ENCODE measurements at regions not wholly inside any gene's neighbourhood (a gene's known extent, or its start where the extent isn't known, plus 50 kb on each side); places are given as distances from the start of the nearest gene placed in this dataset.

- no peaks in the 10 kb centered on the region for H3K9me1 ChIP-seq (ENCODE audit: control insufficient read depth, extremely low read depth, insufficient read depth, low read length)
- no peak overlapping the region for H2AFZ ChIP-seq (ENCODE audit: control insufficient read depth, low read length)
- H3K4me1 ChIP-seq (ENCODE audit: control insufficient read depth, extremely low read depth, insufficient read depth, low read length) = no peaks in the 10 kb centered on the region
- no peak overlapping the region for H3K4me3 ChIP-seq (ENCODE audit: control insufficient read depth in 2 of 3, extremely low read depth in 1 of 3, insufficient read depth in 2 of 3, low read depth in 1 of 3, low read length in 3 of 3)
- no peak for FAIRE-seq
- H3K9ac ChIP-seq (ENCODE audit: control insufficient read depth, extremely low read depth, insufficient read depth, low read length) = no peak overlapping the region
- H3K27ac ChIP-seq (ENCODE audit: control insufficient read depth, insufficient read depth, low read length) = no peak overlapping the region
- no peak for TF ChIP-seq EZH2 (IDR thresholded peaks at IDR 0.05; ENCODE audit: low read length)
- TF ChIP-seq CTCF (optimal IDR thresholded peaks at IDR 0.05 in 1 of 3, IDR thresholded peaks at IDR 0.05 in 1 of 3, conservative IDR thresholded peaks at IDR 0.05 in 1 of 3; ENCODE audit: extremely low read depth in 1 of 3, insufficient read depth in 2 of 3, low read length in 3 of 3) = no peak
- dilution Hi-C loops (cut with MboI; ENCODE audit: extremely low pct_ligation_motif_present, low sequenced_read_pairs) = no loop called here
- H4K20me1 ChIP-seq (ENCODE audit: control insufficient read depth, extremely low read depth, insufficient read depth, low read length) = no peaks in the 10 kb centered on the region
- no peaks in the 10 kb centered on the region for H3K9me3 ChIP-seq (ENCODE audit: control insufficient read depth, low read depth, low read length)
- H3K79me2 ChIP-seq (ENCODE audit: control insufficient read depth, insufficient read depth, low read length) = no peaks in the 10 kb centered on the region
- H3K27me3 ChIP-seq (ENCODE audit: control insufficient read depth, extremely low read depth, insufficient read depth, low read length) = no peaks in the 10 kb centered on the region
- no peaks in the 10 kb centered on the region for H3K36me3 ChIP-seq (ENCODE audit: control insufficient read depth in 2 of 2, extremely low read depth in 1 of 2, insufficient read depth in 2 of 2, low read length in 2 of 2)
- no peak for DNase-seq (ENCODE audit: low read depth, low spot score)
- H3K4me2 ChIP-seq (ENCODE audit: control insufficient read depth, extremely low read depth, insufficient read depth, low read depth, low read length) = no peak overlapping the region
These were observed 1463.4 kb upstream of the CELF2 start for GRCh38 chr10:9554321-9554720.

GRCh38 chr10:9560976-9561375, 1456.7 kb upstream of the CELF2 start:
- Histone ChIP-seq H2AFZ (ENCODE audit: control insufficient read depth, low read length) (no peak overlapping the region), H4K20me1 (ENCODE audit: control insufficient read depth, extremely low read depth, insufficient read depth, low read length) (no peaks in the 10 kb centered on the region), H3K27me3 (ENCODE audit: control insufficient read depth, extremely low read depth, insufficient read depth, low read length) (no peaks in the 10 kb centered on the region), H3K9ac (ENCODE audit: control insufficient read depth, extremely low read depth, insufficient read depth, low read length) (no peak overlapping the region), H3K27ac (ENCODE audit: control insufficient read depth, insufficient read depth, low read length) (no peak overlapping the region), H3K4me2 (ENCODE audit: control insufficient read depth, extremely low read depth, insufficient read depth, low read depth, low read length) (no peak overlapping the region), H3K9me1 (ENCODE audit: control insufficient read depth, extremely low read depth, insufficient read depth, low read length) (no peaks in the 10 kb centered on the region), H3K4me3 (ENCODE audit: control insufficient read depth in 2 of 3, extremely low read depth in 1 of 3, insufficient read depth in 2 of 3, low read depth in 1 of 3, low read length in 3 of 3) (no peak overlapping the region), H3K4me1 (ENCODE audit: control insufficient read depth, extremely low read depth, insufficient read depth, low read length) (no peaks in the 10 kb centered on the region), H3K9me3 (ENCODE audit: control insufficient read depth, low read depth, low read length) (no peaks in the 10 kb centered on the region), H3K79me2 (ENCODE audit: control insufficient read depth, insufficient read depth, low read length) (no peaks in the 10 kb centered on the region), H3K36me3 (ENCODE audit: control insufficient read depth in 2 of 2, extremely low read depth in 1 of 2, insufficient read depth in 2 of 2, low read length in 2 of 2) (no peaks in the 10 kb centered on the region)
- FAIRE-seq (no peak), DNase-seq (ENCODE audit: low read depth, low spot score) (no peak)
- no peak for TF ChIP-seq EZH2 (IDR thresholded peaks at IDR 0.05; ENCODE audit: low read length)
- TF ChIP-seq CTCF (optimal IDR thresholded peaks at IDR 0.05 in 1 of 3, IDR thresholded peaks at IDR 0.05 in 1 of 3, conservative IDR thresholded peaks at IDR 0.05 in 1 of 3; ENCODE audit: extremely low read depth in 1 of 3, insufficient read depth in 2 of 3, low read length in 3 of 3) = no peak
- dilution Hi-C loops (cut with MboI; ENCODE audit: extremely low pct_ligation_motif_present, low sequenced_read_pairs) = no loop called here
